ENCODE measurements at regions not wholly inside any gene's neighbourhood (a gene's known extent, or its start where the extent isn't known, plus 50 kb on each side); places are given as distances from the start of the nearest gene placed in this dataset.

DNA sequence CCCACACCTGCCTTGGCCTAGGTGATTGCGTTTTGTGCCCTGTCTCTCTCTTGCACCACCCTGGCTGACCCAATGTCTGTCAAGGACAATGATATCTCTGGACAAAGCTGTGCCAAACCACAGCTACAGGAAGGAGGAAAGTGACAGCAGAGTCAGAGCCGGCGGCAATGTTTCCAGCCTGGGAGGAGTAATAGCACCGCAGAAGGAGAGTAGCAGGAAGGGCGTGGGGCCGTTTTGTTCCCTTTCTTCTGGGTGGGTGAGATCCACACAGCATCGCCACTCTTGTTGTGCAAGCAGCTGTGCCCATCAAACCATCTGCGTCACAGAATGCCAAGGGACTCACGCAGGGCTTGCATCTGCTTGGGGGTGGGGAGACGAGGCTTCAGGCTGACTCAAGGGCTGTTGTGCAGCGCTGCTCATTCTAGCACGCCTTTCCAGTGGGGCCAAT is 341.6 kb upstream of the AUTS2 start:
- Mint-ChIP-seq H3K9me3 (peaks cover 5 to 12% of the 10 kb centered on the region in 2 donors), H3K4me1 (ENCODE audit: low read depth) (no peaks in the 10 kb centered on the region), H3K27ac (no peak overlapping the region), H3K4me3 (no peak overlapping the region), H3K27me3 (ENCODE audit: low read depth) (no peaks in the 10 kb centered on the region), H3K36me3 (ENCODE audit: insufficient read depth in 2 of 2) (peaks cover 0 to 3% of the 10 kb centered on the region in 2 donors)
- ATAC-seq (replicated peaks in 1 of 2) (no peak), DNase-seq (no peak)

- Mint-ChIP-seq H3K27me3 (ENCODE audit: low read depth) (no peaks in the 10 kb centered on the region), H3K4me1 (ENCODE audit: low read depth) (no peaks in the 10 kb centered on the region), H3K9me3 (peaks cover 5 to 12% of the 10 kb centered on the region in 2 donors)
These were observed 340.7 kb upstream of the AUTS2 start for GRCh38 chr7:69257592-69257991.

DNA sequence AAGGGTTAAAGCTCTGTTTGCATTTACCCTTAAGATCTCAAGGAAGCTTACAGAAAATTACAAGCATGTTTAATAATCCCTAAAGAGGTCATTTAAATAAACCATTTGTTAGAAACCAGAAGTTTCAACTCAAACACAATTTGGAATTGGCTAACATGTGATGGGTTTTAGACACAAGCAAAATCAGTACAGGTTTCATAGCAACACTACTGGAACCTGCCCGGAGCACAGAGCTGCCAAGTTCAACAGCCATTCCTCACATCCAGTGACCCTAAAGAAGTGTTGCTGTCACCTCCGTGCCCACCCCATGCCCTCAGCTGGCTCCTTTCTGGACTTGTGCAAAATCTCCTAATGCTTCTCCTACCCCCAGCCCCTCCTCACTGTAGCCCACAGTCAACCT is 338.8 kb upstream of the AUTS2 start:
- no peak for DNase-seq
- Mint-ChIP-seq H3K36me3 (ENCODE audit: insufficient read depth in 2 of 2) (peaks cover 0 to 3% of the 10 kb centered on the region in 2 donors), H3K4me3 (no peak overlapping the region), H3K27ac (no peak overlapping the region), H3K9me3 (peaks cover 5 to 10% of the 10 kb centered on the region in 2 donors), H3K4me1 (ENCODE audit: low read depth) (no peaks in the 10 kb centered on the region), H3K27me3 (ENCODE audit: low read depth) (no peaks in the 10 kb centered on the region)
- no peak for ATAC-seq (replicated peaks in 1 of 2)

More at GRCh38 chr7:69257592-69257991, 340.7 kb upstream of the AUTS2 start:
- no peak overlapping the region for H3K27ac Mint-ChIP-seq
- no peak overlapping the region for H3K4me3 Mint-ChIP-seq
- DNase-seq (no peak), ATAC-seq (replicated peaks in 1 of 2) (no peak)
- H3K36me3 Mint-ChIP-seq (ENCODE audit: insufficient read depth in 2 of 2) = peaks cover 0 to 3% of the 10 kb centered on the region in 2 donors

- ATAC-seq (replicated peaks in 1 of 2) = no peak
- Mint-ChIP-seq H3K27ac (no peak overlapping the region), H3K9me3 (peaks cover 2 to 7% of the 10 kb centered on the region in 2 donors), H3K36me3 (ENCODE audit: insufficient read depth in 2 of 2) (no peaks in the 10 kb centered on the region), H3K27me3 (ENCODE audit: low read depth) (no peaks in the 10 kb centered on the region), H3K4me1 (ENCODE audit: low read depth) (no peaks in the 10 kb centered on the region), H3K4me3 (no peak overlapping the region)
- no peak for DNase-seq
These were observed 338.3 kb upstream of the AUTS2 start for GRCh38 chr7:69260023-69260422.

GRCh38 chr7:69263550-69263949 is 334.7 kb upstream of the AUTS2 start:
- DNase-seq = no peak
- H3K4me3 Mint-ChIP-seq = no peak overlapping the region
- no peaks in the 10 kb centered on the region for H3K27me3 Mint-ChIP-seq (ENCODE audit: low read depth)
- H3K36me3 Mint-ChIP-seq (ENCODE audit: insufficient read depth in 2 of 2) = no peaks in the 10 kb centered on the region
- H3K9me3 Mint-ChIP-seq = peaks cover 2 to 5% of the 10 kb centered on the region in 2 donors
- H3K27ac Mint-ChIP-seq = no peak overlapping the region
- no peaks in the 10 kb centered on the region for H3K4me1 Mint-ChIP-seq (ENCODE audit: low read depth)
- no peak for ATAC-seq (replicated peaks in 1 of 2)

DNA sequence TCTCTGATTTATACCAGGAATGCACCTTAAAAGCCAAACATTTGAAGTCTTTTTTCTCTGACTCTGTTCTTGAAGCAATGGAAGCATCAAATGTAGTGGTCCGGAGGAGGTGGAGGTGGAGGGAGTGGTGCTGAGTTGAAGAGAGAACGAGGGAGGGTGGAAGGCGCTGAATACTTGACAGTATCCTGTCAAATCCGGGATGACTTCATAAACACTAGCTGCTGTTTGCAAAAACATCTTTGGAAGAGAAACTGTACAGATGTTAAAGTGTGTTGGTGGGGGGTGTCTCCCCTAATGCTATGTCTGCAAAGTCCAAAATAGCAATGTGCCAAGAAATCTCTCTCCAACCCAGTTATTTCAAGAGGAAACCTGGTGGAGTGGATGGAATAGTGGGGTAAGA is 328.5 kb upstream of the AUTS2 start:
- DNase-seq (no peak), ATAC-seq (replicated peaks in 1 of 2) (no peak)
- Mint-ChIP-seq H3K4me1 (ENCODE audit: low read depth) (no peaks in the 10 kb centered on the region), H3K27me3 (ENCODE audit: low read depth) (no peaks in the 10 kb centered on the region), H3K4me3 (no peak overlapping the region), H3K27ac (no peak overlapping the region), H3K9me3 (peaks cover 3 to 4% of the 10 kb centered on the region in 2 donors), H3K36me3 (ENCODE audit: insufficient read depth in 2 of 2) (no peaks in the 10 kb centered on the region)

- Mint-ChIP-seq H3K4me3 (no peak overlapping the region), H3K27ac (no peak overlapping the region), H3K4me1 (ENCODE audit: low read depth) (no peaks in the 10 kb centered on the region), H3K36me3 (ENCODE audit: insufficient read depth in 2 of 2) (no peaks in the 10 kb centered on the region), H3K27me3 (ENCODE audit: low read depth) (no peaks in the 10 kb centered on the region), H3K9me3 (peaks cover 3 to 4% of the 10 kb centered on the region in 2 donors)
- ATAC-seq (replicated peaks in 1 of 2) (no peak), DNase-seq (no peak)
These were observed 326.2 kb upstream of the AUTS2 start for GRCh38 chr7:69272101-69272500.

- H3K4me1 Mint-ChIP-seq (ENCODE audit: low read depth) = no peaks in the 10 kb centered on the region
- no peaks in the 10 kb centered on the region for H3K36me3 Mint-ChIP-seq (ENCODE audit: insufficient read depth in 2 of 2)
- no peak overlapping the region for H3K4me3 Mint-ChIP-seq
These were observed 322.1 kb upstream of the AUTS2 start for GRCh38 chr7:69276011-69276729.

GRCh38 chr7:69277366-69277765 is 320.9 kb upstream of the AUTS2 start:
- H3K36me3 Mint-ChIP-seq (ENCODE audit: insufficient read depth in 2 of 2) = no peaks in the 10 kb centered on the region
- H3K27me3 Mint-ChIP-seq (ENCODE audit: low read depth) = no peaks in the 10 kb centered on the region
- no peaks in the 10 kb centered on the region for H3K4me1 Mint-ChIP-seq (ENCODE audit: low read depth)
- H3K4me3 Mint-ChIP-seq = no peak overlapping the region
- DNase-seq (no peak), ATAC-seq (replicated peaks in 1 of 2) (no peak)
- H3K27ac Mint-ChIP-seq = no peak overlapping the region
- H3K9me3 Mint-ChIP-seq = peaks cover 2 to 6% of the 10 kb centered on the region in 2 donors

More at GRCh38 chr7:69276011-69276729, 322.1 kb upstream of the AUTS2 start:
- H3K27ac Mint-ChIP-seq = no peak overlapping the region
- peaks cover 2 to 6% of the 10 kb centered on the region in 2 donors for H3K9me3 Mint-ChIP-seq
- no peak for ATAC-seq (replicated peaks in 1 of 2)
- no peaks in the 10 kb centered on the region for H3K27me3 Mint-ChIP-seq (ENCODE audit: low read depth)
- DNase-seq = no peak

GRCh38 chr7:69282946-69283345 is 315.3 kb upstream of the AUTS2 start:
- Mint-ChIP-seq H3K27me3 (ENCODE audit: low read depth) (no peaks in the 10 kb centered on the region), H3K36me3 (ENCODE audit: insufficient read depth in 2 of 2) (no peaks in the 10 kb centered on the region), H3K9me3 (peaks cover 4 to 10% of the 10 kb centered on the region in 2 donors), H3K4me3 (no peak overlapping the region), H3K27ac (no peak overlapping the region), H3K4me1 (ENCODE audit: low read depth) (no peaks in the 10 kb centered on the region)
- ATAC-seq (replicated peaks in 1 of 2) = no peak
- DNase-seq = no peak

DNA sequence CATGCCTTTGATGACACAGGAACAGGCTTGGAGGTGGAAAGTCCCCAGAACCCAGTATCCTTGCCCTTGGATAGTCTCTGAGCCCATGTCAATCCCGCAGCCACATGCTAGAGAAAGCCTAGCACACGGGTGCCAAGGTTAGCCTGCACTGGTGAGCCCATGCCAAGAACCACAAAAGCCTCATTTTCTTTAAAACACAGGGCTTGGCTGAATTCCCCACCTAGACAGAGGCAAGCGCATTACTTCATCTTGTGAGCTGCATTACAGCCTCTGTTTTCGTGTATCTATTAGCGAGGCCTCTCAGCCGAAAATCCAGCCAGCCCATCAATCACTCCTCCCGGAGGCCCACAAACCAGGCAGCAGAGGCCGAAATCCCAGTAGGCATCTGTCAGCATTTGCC is 314.9 kb upstream of the AUTS2 start:
- Mint-ChIP-seq H3K27ac (no peak overlapping the region), H3K27me3 (ENCODE audit: low read depth) (no peaks in the 10 kb centered on the region)
- ATAC-seq (replicated peaks in 1 of 2) = no peak

GRCh38 chr7:69285854-69286253 is 312.4 kb upstream of the AUTS2 start:
- Mint-ChIP-seq H3K27me3 (ENCODE audit: low read depth) (no peaks in the 10 kb centered on the region), H3K4me3 (no peak overlapping the region), H3K27ac (no peak overlapping the region), H3K9me3 (peaks cover 4 to 5% of the 10 kb centered on the region in 2 donors), H3K36me3 (ENCODE audit: insufficient read depth in 2 of 2) (no peaks in the 10 kb centered on the region), H3K4me1 (ENCODE audit: low read depth) (no peaks in the 10 kb centered on the region)
- ATAC-seq (replicated peaks in 1 of 2) (no peak), DNase-seq (no peak)

More for the DNA sequence above, 314.9 kb upstream of the AUTS2 start:
- H3K4me1 Mint-ChIP-seq (ENCODE audit: low read depth) = no peaks in the 10 kb centered on the region
- H3K36me3 Mint-ChIP-seq (ENCODE audit: insufficient read depth in 2 of 2) = no peaks in the 10 kb centered on the region
- H3K4me3 Mint-ChIP-seq = no peak overlapping the region
- peaks cover 4 to 8% of the 10 kb centered on the region in 2 donors for H3K9me3 Mint-ChIP-seq
- DNase-seq = no peak

- Mint-ChIP-seq H3K27me3 (ENCODE audit: low read depth) (no peaks in the 10 kb centered on the region), H3K9me3 (peaks cover 2 to 5% of the 10 kb centered on the region in 2 donors), H3K27ac (no peak overlapping the region), H3K36me3 (ENCODE audit: insufficient read depth in 2 of 2) (peaks cover 0 to 1% of the 10 kb centered on the region in 2 donors), H3K4me3 (no peak overlapping the region), H3K4me1 (ENCODE audit: low read depth) (no peaks in the 10 kb centered on the region)
- DNase-seq = no peak
- ATAC-seq (replicated peaks in 1 of 2) = no peak
These were observed 302.3 kb upstream of the AUTS2 start for GRCh38 chr7:69295977-69296376.

GRCh38 chr7:69301253-69301652 is 297.0 kb upstream of the AUTS2 start:
- no peaks in the 10 kb centered on the region for H3K4me1 Mint-ChIP-seq (ENCODE audit: low read depth)
- H3K9me3 Mint-ChIP-seq = peaks cover 3 to 6% of the 10 kb centered on the region in 2 donors
- H3K27me3 Mint-ChIP-seq (ENCODE audit: low read depth) = no peaks in the 10 kb centered on the region
- ATAC-seq (replicated peaks in 1 of 2) (no peak), DNase-seq (no peak)
- peaks cover 0 to 1% of the 10 kb centered on the region in 2 donors for H3K36me3 Mint-ChIP-seq (ENCODE audit: insufficient read depth in 2 of 2)
- no peak overlapping the region for H3K4me3 Mint-ChIP-seq
- H3K27ac Mint-ChIP-seq = no peak overlapping the region

Data from activated T-cell treated with anti-CD3 and anti-CD28 coated beads, Interleukin-2, amount 50 U/mL, for 72 hours (primary cell).